ENCODE measurements at regions not wholly inside any gene's neighbourhood (a gene's known extent, or its start where the extent isn't known, plus 50 kb on each side); places are given as distances from the start of the nearest gene placed in this dataset.

DNA sequence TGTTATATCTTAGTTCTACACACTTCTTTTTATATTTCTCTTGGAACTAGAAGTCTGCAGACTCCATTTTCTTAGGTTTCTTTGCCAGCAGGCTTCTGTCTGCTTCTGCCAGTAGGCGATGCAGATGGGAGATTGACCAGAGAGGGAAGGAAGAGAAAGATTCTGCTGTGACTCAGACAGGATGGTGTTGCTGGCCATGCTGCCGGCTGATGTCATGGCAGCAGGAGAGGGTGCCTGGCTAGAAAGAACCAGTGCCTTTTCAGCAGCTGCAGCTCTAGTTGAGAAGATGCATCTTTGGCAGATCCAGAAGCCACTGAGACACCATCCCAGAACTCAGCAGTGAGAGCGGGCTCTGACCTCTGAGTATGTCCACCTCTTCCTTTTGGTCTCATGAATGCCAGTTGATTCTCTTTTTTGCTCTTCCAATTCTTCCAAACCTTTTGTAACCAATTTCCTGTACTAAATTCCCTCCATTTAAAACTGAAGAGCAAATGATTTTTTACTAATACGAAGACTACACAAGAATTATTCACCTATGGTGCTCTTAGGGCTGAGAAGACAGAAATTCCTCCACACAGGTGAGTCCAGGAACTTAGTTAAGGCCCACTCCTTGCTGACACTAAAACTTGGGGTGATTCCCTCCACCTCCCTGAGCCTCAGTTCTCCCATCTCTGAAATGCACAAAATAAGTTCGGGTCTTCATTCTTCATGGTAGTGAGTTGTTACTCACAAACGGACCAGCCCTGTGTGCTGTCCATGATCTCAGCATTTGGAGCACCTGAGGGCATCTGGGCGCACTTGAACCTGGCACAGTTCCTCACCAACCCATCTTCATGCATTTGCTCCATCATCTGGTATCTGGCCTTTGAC lies 200.7 kb downstream of the MYCN start:
- no peak for DNase-seq

DNA sequence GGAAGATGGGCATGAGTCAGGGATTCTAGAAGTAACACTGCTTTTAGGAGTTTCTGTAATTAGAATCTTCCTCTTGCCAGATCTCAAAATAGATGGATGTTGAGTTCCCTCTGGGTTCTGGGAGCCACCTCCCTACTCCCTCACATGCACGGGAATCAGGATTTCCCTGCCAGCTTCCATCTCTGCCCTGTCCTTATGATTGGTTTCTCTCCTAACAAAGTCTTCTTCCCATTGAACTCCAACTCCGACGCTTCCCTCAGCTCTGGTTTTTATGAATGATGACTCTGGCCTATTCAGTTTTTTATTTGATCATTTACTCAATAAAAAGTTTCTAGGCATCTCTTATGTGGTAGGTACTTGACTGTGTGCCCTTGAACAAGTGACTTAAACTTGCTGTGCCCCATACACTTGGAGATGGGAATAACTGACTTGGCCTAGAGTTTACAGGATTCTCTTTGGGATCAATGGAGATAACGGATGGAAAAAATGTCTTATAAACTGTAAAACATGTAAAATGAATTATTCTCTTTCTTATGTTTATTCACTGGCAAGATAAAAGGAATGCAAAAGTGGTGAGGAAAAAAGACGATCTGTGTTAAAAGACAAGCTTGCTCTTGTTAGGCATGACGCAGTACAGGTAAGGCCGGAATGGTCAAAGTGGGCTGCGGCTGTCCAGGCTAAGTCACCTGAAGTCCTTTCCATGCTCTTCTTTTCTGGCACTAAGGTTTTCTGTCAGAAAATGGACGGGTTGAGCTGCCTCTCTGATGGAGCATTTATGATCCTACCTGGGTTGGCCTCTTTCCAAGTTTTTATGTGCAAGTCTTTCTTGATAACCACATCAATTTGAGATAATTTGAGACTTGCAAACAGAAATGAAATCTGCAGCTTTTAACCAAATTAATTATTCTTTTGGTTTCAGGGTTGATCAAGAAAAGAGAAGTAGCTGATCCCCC lies 199.6 kb downstream of the MYCN start:
- DNase-seq: no peak

DNA sequence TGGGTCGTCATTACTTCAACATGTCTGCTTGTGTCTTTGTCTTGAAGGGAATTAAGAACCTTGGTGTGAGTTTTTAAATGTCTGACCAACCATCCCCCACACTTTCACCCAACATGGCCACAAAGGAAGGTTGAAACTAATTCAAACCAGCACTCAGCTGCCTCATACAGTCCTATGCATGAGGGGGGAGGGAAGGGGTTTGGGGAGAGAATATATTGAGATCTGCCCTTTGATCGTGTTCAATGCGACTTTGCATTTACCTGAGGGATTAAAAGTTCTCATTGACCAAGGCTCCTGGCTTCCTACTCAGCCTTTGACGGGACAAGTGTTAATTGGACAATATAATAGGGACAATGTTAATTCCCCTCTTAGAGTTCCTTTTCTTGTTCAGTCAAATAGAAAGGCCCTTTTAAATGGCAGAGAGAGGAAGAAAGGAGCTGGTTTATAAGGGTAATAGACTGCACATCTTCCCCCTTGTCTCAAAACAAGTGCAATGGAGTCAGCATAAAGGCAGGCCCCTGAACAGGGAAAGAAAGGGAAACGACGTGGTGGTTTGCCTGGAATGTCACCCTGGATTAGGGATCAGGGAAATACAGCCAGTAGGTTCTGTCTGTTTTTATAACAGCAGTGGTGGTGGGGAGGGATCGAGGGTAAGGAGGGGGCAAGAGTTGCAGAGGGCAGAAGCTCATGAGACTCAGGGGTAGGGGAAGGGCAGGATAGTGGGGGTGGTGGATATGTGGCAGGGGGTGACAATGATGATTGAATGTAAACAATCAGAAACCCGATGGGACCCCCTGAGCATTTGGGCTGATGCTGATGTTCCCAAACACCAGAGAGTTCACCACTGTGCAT lies 198.7 kb downstream of the MYCN start:
- no peak for DNase-seq

DNA sequence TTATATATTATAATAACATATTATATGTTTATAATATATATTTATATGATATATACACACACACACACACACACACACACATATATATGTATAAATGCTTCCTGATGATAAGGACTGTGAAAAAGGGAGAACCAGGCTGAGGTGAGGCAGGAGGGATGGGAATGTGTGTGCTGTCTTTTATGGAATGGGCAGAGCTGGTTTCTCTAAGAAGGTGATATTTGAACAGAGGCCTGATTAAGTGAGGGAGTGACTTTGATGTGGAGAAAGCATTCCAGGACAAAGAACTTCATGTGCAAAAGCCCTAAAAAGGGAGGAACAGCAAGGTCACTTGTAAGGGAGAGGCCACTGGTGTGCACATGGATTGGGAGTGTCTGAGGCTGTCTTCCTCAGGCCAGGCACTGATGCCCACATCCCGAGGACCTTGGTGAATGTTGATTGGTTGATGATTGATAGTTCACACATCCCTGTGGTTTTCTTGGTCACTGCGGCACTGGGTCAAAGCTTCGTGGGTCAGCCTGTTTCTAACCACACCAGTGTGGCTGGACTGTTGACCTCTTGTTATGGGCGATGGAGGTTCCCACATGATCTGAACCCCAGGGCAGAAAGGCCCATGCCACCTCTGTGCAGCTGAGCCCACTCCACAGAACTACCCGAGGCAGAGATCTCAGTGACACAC lies 196.9 kb downstream of the MYCN start:
- no peak for DNase-seq

- DNase-seq: no peak
These were observed 196.2 kb downstream of the MYCN start for GRCh38 chr2:16136461-16137035.

GRCh38 chr2:16135913-16136310 lies 195.6 kb downstream of the MYCN start:
- no peak for DNase-seq

GRCh38 chr2:16135196-16135912 lies 195.0 kb downstream of the MYCN start:
- DNase-seq: no peak

DNA sequence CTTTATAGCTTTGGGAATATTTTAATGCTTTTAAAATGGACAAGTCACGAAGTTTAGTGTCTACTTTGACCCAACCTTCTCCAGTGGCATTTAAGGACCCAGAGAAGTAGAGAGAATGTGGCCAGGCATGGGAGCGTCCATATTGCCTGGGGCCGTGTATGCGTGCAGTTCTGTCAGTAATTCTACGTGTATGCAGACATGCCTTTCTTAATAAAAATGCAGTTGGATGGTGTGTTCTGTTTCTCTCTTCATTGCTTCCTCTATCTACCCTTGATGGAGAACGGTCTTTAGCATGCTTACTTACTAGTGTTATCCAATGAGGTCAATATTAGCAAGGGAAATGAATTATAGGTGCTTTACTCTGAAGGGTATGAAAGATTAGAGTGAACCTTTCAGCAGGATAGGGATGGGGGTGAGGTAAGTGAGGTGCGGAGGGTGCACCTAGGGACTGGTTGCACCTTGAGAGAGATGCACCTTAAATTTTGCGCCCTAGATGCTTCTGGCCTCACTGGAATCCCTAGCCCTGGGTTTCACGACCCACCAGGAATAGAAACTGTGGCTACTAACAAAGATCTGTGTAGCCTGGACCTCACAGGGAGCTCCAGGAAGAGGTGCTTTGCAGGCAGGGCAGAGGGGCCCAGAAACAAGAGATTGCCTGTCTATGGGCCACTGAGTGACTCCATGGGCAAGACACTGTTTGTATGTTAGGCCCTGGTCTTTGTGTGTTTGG lies 194.3 kb downstream of the MYCN start:
- no peak for DNase-seq

GRCh38 chr2:16130906-16131400 lies 190.6 kb downstream of the MYCN start:
- no peak for DNase-seq

DNA sequence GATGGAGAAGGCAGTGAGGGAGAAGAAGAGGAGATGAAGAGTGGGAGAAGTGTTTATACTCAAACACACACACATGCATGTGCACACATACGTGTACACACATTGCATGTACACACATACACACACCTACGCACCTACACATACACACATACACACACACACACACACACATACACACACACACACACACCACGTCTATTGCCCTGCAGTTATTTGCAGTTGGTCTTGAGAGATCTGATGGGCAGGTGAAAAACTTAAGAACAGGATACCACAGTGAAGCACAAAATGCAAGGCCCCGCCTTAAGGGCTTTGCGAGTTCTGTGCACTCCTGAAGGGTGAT lies 190.2 kb downstream of the MYCN start:
- DNase-seq: no peak

DNA sequence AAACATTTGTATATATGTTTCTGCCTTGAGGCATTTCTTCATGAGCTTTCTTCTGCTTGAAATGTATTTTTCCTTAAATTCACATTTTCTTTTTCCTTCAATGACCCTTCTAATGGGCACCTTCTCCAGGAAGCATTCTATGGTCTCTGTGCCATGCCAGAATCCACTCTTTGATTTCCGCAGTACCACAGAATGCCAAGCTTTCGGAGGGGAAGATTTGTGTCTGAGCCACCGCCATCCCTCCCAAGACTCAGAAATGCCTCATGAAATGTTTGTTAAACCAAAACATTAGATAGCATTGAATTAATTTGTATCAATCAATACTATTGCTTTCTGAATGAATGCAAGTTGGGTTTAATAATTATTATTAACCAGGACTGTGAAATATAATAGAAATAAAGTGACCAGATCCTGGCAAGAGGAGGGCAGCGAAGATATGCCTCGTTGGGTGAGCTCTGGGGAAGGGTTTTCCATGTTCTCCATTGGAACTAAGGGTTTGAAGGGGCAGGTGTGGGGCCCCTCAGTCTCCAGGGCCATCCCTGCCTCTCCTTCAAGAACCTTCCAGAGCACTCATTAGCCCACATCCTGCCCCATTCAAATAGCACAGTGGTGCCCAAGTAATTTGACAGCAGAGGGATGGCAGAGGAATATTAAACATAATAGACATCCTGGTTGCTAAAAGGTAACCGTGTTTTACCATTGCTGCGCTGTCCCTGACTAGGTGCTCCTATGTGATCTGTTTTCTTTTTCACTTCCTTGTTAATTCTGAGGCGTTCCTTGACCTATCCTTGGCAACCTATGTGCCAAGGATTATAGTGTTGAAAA lies 189.6 kb downstream of the MYCN start:
- no peak for DNase-seq

GRCh38 chr2:16128746-16129610 lies 188.6 kb downstream of the MYCN start:
- DNase-seq: no peak

GRCh38 chr2:16127958-16128357 lies 187.6 kb downstream of the MYCN start:
- DNase-seq: no peak

DNA sequence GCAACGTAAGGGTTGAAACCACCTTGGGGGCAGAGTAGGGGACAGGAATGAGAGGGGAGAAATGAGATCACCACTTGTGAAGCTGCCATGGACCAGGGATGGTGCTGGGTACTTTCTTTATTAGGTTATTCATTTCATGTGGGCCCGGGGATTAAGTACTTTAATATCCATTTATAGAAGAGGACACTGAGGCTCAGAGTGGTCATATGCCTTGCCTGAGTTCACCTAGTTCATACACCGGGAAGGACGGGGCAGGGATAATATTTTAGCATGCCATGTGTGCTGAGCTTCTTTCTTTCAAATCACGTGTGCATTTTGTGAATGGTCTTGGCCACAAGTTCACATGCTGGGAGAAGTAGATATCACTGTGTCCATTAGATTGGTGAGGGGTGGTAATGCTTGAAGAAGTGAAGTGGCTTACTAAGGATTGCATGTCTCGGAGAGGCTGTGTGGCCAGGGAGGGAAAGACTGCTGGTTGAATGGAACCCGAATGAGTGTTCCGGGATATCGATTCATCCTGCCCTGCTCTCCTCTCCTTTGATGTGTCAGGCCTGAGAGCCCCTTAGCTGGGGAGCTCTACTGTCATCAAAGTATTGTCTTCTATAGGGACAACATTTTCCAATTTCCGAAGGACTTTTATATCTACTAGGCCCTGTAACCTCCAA lies 187.1 kb downstream of the MYCN start:
- no peak for DNase-seq

DNA sequence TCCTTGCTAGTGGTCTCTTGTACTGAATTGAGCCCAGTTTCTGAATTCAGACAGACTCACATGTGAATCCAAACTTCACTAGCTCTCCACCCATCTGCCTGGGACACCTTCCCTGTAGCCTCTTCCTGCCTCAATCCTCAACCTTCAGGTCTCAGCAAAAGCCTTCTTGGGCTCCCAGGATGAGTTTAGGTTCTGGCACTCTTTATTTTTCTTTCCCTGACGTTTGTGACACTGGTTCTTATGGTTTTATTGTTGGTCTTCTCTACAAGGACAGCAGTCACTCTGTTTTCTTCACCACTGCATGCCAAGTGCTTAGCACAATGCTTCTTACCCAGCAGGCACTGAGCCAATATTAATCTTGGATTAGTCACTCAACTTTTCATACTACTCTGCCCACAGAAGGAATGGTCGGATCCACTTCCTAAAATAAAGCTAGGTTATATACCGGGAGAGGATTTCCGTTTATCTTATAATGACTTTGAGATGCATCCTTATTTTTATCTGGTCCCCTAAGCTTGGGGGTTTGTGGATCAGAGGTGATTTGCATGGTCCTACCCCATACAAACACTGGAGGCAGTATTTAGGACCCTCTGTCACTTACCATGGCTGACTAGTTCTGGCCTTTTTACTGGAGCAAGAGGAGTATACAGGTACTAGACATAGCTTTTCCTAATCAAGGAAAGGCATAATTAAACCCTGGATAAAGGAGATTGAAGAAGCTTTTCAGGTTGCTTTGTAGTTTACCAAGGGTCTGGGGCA lies 186.3 kb downstream of the MYCN start:
- no peak for DNase-seq

GRCh38 chr2:16125614-16126516 lies 185.5 kb downstream of the MYCN start:
- DNase-seq: no peak

All from T1000 (cell line).